CD4-positive, alpha-beta T cell treated with Interleukin-15 for 1 hour (primary cell): ENCODE measurements at regions not wholly inside any gene's neighbourhood (a gene's known extent, or its start where the extent isn't known, plus 50 kb on each side); places are given as distances from the start of the nearest gene placed in this dataset.

Source experiments
- DNase-seq: peaks from one replicate; pipeline ENCODE4 v3.0.0-alpha.2; 2020

GRCh38 chr14:30077946-30078345, 150.3 kb upstream of the PRKD1 start:
- DNase-seq = no peak

GRCh38 chr14:30078811-30079402, 151.3 kb upstream of the PRKD1 start:
- DNase-seq = no peak

- no peak for DNase-seq
Observed at GRCh38 chr14:30082486-30082885, 154.8 kb upstream of the PRKD1 start.

GRCh38 chr14:30084811-30085210, 157.2 kb upstream of the PRKD1 start:
- no peak for DNase-seq

- no peak for DNase-seq
Observed at GRCh38 chr14:30085943-30086342, 158.3 kb upstream of the PRKD1 start.

- no peak for DNase-seq
Observed at GRCh38 chr14:30088620-30089019, 161.0 kb upstream of the PRKD1 start.

- no peak for DNase-seq
Observed at GRCh38 chr14:30108975-30109700, 181.5 kb upstream of the PRKD1 start.

- DNase-seq = no peak
Observed at GRCh38 chr14:30114051-30114450, 186.4 kb upstream of the PRKD1 start.

- DNase-seq = no peak
Observed at GRCh38 chr14:30115756-30116155, 188.1 kb upstream of the PRKD1 start.

GRCh38 chr14:30118992-30119640, 191.5 kb upstream of the PRKD1 start:
- DNase-seq = no peak

- no peak for DNase-seq
Observed at GRCh38 chr14:30125322-30125979, 197.8 kb upstream of the PRKD1 start.

GRCh38 chr14:30129807-30130206, 202.2 kb upstream of the PRKD1 start:
- no peak for DNase-seq

- no peak for DNase-seq
Observed at GRCh38 chr14:30131581-30132097, 204.0 kb upstream of the PRKD1 start.

- DNase-seq = no peak
Observed at GRCh38 chr14:30132196-30132595, 204.5 kb upstream of the PRKD1 start.

- no peak for DNase-seq
Observed at GRCh38 chr14:30134936-30135335, 207.3 kb upstream of the PRKD1 start.

GRCh38 chr14:30138567-30138966, 210.9 kb upstream of the PRKD1 start:
- DNase-seq = no peak

- DNase-seq = no peak
Observed at GRCh38 chr14:30142216-30142615, 214.6 kb upstream of the PRKD1 start.

GRCh38 chr14:30143627-30144026, 216.0 kb upstream of the PRKD1 start:
- no peak for DNase-seq

GRCh38 chr14:30153717-30154116, 226.1 kb upstream of the PRKD1 start:
- DNase-seq = no peak

- DNase-seq = no peak
Observed at GRCh38 chr14:30156571-30156970, 228.9 kb upstream of the PRKD1 start.

- no peak for DNase-seq
Observed at GRCh38 chr14:30158299-30158698, 230.7 kb upstream of the PRKD1 start.

- DNase-seq = no peak
Observed at GRCh38 chr14:30159374-30159773, 231.7 kb upstream of the PRKD1 start.

- no peak for DNase-seq
Observed at GRCh38 chr14:30160608-30161007, 233.0 kb upstream of the PRKD1 start.

GRCh38 chr14:30162066-30162465, 234.4 kb upstream of the PRKD1 start:
- no peak for DNase-seq
